DMS114 treated with DMSO at 0.1 percent for 48 hours (cell line): ENCODE measurements at regions not wholly inside any gene's neighbourhood (a gene's known extent, or its start where the extent isn't known, plus 50 kb on each side); places are given as distances from the start of the nearest gene placed in this dataset.

ENCODE experiments used
- DNase-seq: peaks from one replicate; lab custom pipeline; 2025; ENCODE audit not compliant: unreplicated experiment; lab: John Stamatoyannopoulos, UW

DNA sequence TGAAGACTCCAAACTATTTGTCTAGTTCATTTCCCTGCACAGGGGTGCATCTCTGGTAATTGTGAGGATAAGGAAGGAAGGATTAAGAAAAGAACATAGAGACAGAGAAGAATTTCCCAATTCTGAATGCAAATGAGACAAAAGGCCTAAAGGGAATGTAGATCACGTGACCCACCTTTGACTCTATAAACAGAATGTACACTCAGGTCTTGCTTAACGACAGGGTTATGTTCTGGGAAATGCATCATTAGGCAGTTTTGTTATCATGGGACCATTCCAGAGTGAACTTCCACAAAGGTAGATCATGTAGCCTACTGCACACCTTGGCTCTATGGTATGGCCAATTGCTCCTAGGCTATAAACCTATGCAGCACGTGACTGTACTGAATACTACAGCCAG is 252.3 kb upstream of the ZP4 start:
- DNase-seq = no peak

DNA sequence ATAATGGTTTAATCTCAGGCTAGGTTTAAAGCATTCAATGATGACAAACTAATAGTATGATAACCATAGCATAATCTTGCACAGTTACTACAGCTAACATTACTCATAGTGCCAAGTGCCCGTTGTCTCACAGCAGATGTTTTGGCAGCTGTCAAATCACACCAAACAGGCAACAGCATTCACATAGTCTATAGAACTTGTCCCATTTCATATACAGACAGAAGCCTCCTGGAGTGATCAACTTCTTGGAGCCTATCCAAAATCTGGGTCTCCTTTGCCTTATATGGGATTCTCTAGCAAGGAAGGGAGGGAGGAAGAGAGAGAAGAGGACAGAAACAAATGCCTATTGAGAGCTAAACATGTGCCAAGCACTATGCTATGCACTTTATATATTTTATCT is 250.6 kb upstream of the ZP4 start:
- no peak for DNase-seq

DNA sequence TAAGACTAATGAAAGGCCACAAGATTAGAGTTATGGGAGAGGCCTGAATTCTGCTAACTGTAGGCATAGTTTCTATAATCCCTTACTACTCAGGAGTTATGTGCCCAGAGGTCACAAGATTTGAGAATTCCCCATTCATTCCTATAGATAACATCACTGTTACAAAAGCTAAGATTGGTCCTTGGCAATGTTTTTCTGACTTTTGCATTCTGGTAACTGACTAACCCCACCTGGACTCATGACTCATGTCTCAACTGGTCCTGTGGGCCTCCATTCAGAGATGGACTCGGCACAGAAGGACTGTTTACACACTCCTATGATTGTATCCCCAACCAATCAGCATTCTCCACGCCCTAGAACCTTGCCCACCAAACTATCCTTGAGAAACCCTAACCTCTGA is 249.0 kb upstream of the ZP4 start:
- DNase-seq = no peak

DNA sequence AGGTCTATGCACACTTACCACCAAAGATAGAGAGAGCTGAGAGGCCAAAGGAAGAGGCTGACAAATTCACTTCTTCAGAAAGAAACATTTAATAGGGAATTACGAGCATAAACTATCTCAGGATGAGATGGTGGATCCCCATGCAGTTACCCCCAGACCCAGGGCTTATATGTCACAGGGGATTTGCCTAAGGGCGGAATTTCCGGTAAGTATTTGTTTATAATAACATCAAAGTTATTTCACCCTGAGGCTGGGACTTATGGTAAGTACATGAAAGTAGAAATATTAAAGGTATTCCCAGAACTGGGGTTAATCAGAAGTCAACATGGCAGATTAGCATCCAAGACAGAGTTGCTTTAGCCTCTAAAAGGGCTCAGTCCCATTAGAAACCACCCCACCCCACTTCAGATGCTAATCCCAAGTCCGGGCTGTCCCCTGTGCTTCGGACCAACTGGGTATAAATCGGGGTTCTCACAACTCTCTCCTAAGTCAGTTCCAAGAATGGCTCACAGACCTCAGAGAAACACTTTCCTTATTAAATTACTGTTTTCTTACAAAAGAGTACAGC is 247.4 kb upstream of the ZP4 start:
- DNase-seq = no peak

DNA sequence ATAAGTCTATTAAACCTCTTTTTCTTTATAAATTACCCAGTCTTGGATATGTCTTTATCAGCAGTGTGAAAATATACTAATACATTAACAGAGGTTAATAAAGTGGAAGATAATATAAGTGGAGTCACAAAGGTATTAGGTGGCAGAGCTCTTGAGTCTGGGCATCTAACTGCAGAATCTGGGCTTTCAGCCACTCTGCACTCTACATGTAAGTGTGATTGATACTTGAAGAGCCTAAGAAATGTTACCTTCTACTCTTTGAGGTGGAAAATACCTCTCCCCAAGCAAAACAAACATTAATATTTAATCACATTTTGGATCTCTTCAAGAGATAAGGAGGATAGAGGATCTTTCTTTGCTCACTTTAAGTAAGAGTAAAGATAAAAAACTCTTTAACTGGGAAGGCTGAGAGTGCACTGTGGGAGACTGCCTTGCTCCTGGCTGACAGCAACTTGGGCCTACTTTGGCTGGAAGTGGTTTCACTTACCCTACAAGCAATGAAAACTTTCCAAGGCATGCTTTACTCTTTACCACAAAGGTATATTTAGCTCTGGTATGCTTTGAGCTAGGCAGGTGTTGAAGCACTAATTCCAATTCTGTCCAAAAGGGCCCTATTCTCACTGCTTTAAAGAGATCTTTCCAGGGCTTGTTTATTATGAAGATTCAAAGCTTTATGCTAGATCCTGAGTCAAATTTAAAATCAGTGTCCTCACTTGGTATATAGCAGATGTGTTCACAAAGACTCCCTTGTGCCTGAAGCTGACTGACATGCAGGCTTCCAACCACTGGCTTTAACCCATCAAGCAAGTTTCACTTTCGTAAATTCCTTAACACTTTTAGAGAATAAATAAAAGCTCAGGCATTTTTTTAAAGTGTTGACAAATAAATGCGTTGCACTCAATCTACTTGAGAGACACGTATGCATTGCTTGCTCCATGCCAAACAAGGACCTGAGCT is 245.3 kb upstream of the ZP4 start:
- DNase-seq = no peak

- no peak for DNase-seq
Measured at GRCh38 chr1:238129677-238130076, 239.0 kb upstream of the ZP4 start.

- no peak for DNase-seq
Measured at GRCh38 chr1:238123201-238123600, 232.5 kb upstream of the ZP4 start.

- DNase-seq = no peak
Measured at GRCh38 chr1:238119861-238120260, 229.1 kb upstream of the ZP4 start.

DNA sequence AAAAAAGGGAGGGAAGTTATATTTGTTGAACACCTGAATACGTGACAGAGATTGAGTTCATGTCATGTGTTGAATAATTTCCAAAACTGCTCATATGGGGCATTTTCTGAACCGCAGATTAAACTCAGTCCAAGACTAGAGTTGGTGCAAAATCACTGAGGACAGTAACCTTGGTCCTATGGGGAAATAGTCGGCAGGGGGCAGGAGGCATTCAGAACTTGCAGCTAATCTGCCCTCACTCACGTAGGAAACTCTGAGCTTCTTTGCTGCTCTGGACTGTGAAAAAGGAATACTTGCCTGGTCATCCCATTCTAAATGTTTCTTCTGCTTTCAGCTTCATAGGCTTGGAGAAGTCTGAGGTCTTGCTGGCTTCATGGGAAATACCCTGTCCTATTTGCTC is 228.3 kb upstream of the ZP4 start:
- no peak for DNase-seq

GRCh38 chr1:238115852-238116251 is 225.1 kb upstream of the ZP4 start:
- DNase-seq = no peak

DNA sequence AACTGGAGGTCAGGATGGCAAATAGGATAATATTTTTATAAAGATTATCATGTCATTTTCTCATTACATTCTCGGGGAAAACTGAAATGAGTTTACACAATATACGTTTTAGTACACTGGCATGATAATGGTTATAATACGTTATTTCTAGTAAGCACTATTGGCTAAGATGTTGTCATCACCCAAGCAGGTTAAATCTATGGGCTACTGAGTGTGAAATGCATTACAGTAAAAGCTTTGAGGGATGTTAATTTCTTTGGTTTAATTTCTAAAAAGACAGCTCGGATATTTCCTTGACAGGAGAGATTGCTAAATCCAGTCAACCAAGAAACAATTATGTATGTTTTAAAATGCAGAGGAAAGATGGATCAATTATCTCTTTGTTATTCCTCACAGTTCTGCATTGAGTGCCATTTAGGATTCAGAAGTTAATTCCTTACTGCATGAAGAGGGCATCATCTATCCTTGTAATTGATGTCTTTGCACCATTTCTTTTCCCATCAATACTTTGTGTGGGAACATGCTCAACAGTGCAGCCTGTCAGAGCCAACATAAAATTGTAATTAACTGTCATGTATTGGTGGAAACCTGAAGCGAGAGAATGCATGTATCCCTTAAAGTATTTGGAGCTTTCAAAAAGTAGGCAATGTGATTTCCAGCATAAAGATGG is 222.4 kb upstream of the ZP4 start:
- DNase-seq = no peak

DNA sequence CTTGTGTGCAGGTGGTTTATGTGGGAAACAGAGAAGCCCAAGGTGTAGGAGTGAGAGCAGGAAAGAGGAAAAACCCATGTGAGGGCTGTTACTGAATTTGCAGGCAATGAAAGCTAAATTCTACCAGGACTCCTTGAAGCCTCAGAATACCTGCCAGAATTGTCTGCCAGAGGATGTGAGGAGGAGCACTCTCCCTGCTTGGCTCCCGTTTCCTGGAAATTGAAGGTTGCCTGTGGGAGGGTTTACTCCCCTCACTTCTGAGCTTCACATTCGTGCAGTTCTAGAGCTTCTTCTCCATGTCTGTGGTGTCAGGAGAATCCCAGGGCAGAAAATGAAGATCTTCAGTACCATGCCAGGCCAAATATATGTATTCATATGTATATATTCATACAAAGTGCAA is 220.8 kb upstream of the ZP4 start:
- DNase-seq = no peak

GRCh38 chr1:238111081-238111480 is 220.4 kb upstream of the ZP4 start:
- no peak for DNase-seq

DNA sequence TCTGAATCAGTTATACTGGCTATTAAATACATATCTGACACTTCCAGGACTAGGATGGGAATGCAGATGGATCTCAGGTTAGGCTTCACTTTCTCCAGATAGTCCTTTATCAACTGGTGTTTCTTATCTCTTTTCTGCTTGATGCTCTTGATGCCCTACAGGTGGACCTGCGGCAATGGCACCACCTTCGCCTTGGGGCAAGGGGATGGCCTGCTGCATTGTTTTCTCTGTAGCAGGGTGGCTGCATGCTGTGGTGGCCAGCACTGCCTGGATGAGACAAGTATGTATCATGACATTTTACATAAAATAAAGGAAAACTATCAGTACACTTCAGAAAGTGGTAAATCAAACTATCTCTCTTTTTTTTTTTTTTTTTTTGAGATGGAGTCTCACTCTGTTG is 217.7 kb upstream of the ZP4 start:
- no peak for DNase-seq

- no peak for DNase-seq
Measured at GRCh38 chr1:238107322-238107721, 216.6 kb upstream of the ZP4 start.

- DNase-seq = no peak
Measured at GRCh38 chr1:238104752-238105151, 214.0 kb upstream of the ZP4 start.

GRCh38 chr1:238101923-238102322 is 211.2 kb upstream of the ZP4 start:
- DNase-seq = no peak

DNA sequence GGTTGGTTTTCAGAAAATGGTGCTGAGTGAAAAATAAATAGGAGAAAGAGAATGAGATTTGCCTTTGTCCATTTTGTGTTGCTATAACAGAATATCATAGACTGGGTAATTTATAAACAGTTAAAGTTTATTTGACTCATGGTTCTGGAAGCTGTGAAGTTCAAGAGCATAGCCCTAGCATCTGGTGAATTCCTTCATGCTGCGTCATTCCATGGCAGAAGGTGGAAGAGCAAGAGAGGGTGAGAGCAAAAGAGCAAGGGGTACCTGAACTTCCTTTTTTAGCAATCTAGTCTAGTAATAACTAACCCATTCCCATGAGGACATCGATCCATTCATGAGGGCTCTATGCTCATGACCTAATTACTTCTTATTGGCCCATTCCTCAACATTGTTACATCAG is 209.1 kb upstream of the ZP4 start:
- no peak for DNase-seq

GRCh38 chr1:238089615-238090014 is 198.9 kb upstream of the ZP4 start:
- DNase-seq = no peak

DNA sequence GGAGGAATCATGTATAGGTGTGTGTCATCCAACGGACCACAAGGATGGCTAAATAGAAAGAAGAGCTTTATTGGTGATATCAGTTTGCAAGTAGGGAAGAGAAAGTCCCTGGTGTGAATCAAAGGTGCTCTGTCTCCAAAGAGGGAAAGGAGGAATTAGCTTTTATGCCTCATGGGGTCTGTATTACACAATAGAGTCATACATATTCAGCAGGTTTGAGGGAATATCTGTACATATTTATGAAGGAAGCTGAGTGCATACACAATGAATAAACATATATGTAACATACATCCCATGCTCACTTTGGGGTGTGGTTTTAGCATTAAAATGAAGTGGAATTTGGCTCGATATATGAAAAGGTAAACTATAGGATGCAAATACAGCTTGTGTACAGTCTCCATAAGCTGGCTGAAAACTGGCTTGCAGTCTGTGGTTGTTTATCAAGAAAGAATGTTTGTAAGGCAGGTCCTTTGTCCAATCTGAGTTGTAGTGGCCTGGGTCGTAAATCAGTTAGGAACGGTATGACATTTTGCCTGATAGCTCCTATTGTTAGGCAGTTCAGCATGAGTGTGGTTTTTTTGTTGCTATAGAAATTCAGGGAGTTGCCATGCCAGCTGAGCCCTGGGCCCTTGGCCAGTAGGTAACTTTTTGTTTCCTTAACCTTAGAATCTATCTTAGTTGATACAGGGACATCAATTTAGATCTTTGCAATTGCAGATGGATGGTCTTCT is 198.0 kb upstream of the ZP4 start:
- DNase-seq = no peak

DNA sequence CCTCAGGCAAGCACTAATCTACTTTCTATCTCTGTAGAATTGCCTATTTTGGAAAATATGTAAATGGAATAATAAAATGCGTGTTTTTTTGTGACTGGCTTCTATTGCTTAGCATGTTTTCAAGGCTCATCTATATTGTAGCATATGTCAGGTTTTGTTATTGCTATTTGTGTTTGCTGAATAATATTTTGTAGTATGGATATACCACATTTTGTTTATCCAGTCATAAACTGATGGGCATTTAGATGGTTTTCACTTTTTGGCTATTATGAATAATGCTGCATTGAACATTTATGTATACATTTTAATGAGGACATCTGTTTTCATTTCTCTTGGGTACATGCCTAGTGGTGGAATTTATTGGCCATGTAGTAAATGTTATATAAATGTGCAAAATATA is 183.3 kb upstream of the ZP4 start:
- DNase-seq = no peak

GRCh38 chr1:238071061-238071460 is 180.3 kb upstream of the ZP4 start:
- DNase-seq = no peak
